ENCODE measurements at regions not wholly inside any gene's neighbourhood (a gene's known extent, or its start where the extent isn't known, plus 50 kb on each side); places are given as distances from the start of the nearest gene placed in this dataset.

DNA sequence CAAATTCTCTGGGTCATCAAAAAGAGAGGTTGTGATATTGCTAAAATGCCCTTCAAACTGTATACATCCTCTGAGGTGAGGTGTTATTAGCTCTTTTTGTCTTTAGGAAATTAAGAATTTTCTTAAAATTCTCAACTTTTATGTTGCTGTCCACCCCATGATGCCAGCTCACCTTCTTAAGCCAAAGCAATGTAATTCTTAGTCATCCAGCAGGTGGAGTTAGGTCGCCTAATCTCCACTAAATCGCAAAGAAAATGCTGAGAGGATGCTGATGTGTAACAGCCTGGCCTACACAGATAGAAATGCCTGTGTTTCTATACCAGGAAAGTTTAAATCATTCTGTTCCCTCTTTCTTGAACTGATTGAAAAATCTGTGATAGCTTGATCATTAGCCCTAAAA lies 770.2 kb upstream of the ALCAM start:
- TF ChIP-seq PATZ1 (CRISPR knock-in tag; IDR thresholded peaks at IDR 0.05; ENCODE audit: borderline replicate concordance), result no peak
- TF ChIP-seq ZNF565 (CRISPR knock-in tag; conservative IDR thresholded peaks at IDR 0.05; ENCODE audit: low read depth), result no peak
- TF ChIP-seq SNAI2 (CRISPR knock-in tag; IDR thresholded peaks at IDR 0.05), result no peak
- TF ChIP-seq BACH2 (CRISPR knock-in tag; IDR thresholded peaks at IDR 0.05; ENCODE audit: borderline replicate concordance), result no peak
- TF ChIP-seq ISL1 (CRISPR knock-in tag; IDR thresholded peaks at IDR 0.05), result no peak
- no peak for TF ChIP-seq ZNF8 (CRISPR knock-in tag; IDR thresholded peaks at IDR 0.05)
- no peak for TF ChIP-seq CREB5 (CRISPR knock-in tag; IDR thresholded peaks at IDR 0.05; ENCODE audit: low read depth)
- TF ChIP-seq ESRRG (CRISPR knock-in tag; IDR thresholded peaks at IDR 0.05), result no peak
- TF ChIP-seq ZC3H10 (CRISPR knock-in tag; IDR thresholded peaks at IDR 0.05), result no peak
- TF ChIP-seq TSHZ2 (CRISPR knock-in tag; IDR thresholded peaks at IDR 0.05), result no peak
- no peak for TF ChIP-seq ZFP30 (CRISPR knock-in tag; IDR thresholded peaks at IDR 0.05)
- TF ChIP-seq GLIS3 (CRISPR knock-in tag; IDR thresholded peaks at IDR 0.05), result no peak
- TF ChIP-seq, protein P1, sequence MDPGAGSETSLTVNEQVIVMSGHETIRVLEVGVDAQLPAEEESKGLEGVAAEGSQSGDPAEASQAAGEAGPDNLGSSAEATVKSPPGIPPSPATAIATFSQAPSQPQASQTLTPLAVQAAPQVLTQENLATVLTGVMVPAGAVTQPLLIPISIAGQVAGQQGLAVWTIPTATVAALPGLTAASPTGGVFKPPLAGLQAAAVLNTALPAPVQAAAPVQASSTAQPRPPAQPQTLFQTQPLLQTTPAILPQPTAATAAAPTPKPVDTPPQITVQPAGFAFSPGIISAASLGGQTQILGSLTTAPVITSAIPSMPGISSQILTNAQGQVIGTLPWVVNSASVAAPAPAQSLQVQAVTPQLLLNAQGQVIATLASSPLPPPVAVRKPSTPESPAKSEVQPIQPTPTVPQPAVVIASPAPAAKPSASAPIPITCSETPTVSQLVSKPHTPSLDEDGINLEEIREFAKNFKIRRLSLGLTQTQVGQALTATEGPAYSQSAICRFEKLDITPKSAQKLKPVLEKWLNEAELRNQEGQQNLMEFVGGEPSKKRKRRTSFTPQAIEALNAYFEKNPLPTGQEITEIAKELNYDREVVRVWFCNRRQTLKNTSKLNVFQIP (CRISPR knock-in tag; IDR thresholded peaks at IDR 0.05; ENCODE audit: borderline replicate concordance, low read depth), result no peak
- no peak for TF ChIP-seq OSR1 (CRISPR knock-in tag; IDR thresholded peaks at IDR 0.05)
- ATAC-seq, result peak; percentile 86

- no peak for ATAC-seq
- TF ChIP-seq TOX (CRISPR knock-in tag; IDR thresholded peaks at IDR 0.05; ENCODE audit: borderline replicate concordance), result no peak
- TF ChIP-seq PPARA (CRISPR knock-in tag; IDR thresholded peaks at IDR 0.05; ENCODE audit: borderline replicate concordance), result no peak
- TF ChIP-seq ZC3H10 (CRISPR knock-in tag; IDR thresholded peaks at IDR 0.05), result no peak
- TF ChIP-seq ZFP30 (CRISPR knock-in tag; IDR thresholded peaks at IDR 0.05), result no peak
- TF ChIP-seq ZNF565 (CRISPR knock-in tag; conservative IDR thresholded peaks at IDR 0.05; ENCODE audit: low read depth), result no peak
- no peak for TF ChIP-seq ESRRG (CRISPR knock-in tag; IDR thresholded peaks at IDR 0.05)
Measured at GRCh38 chr3:104598848-104599511, 767.7 kb upstream of the ALCAM start.

- peak; percentile 83; the same call in 2 of the 3 replicates for ATAC-seq
- TF ChIP-seq OSR1 (CRISPR knock-in tag; IDR thresholded peaks at IDR 0.05) (no peak), TCF4 (CRISPR knock-in tag; IDR thresholded peaks at IDR 0.05; ENCODE audit: borderline replicate concordance) (no peak), CREB5 (CRISPR knock-in tag; IDR thresholded peaks at IDR 0.05; ENCODE audit: low read depth) (no peak), GLIS3 (CRISPR knock-in tag; IDR thresholded peaks at IDR 0.05) (no peak), ZFP3 (CRISPR knock-in tag; IDR thresholded peaks at IDR 0.05) (no peak)
Measured at GRCh38 chr3:104604326-104605010, 762.2 kb upstream of the ALCAM start.
